Renal cortex interstitium (tissue), 11 donors: ENCODE measurements at regions not wholly inside any gene's neighbourhood (a gene's known extent, or its start where the extent isn't known, plus 50 kb on each side); places are given as distances from the start of the nearest gene placed in this dataset.

Source experiments
- DNase-seq, 11 donors: peaks; one replicate each; pipeline ENCODE4 v3.0.0-alpha.2; 2013; ENCODE audit warnings: low read depth in 9 of 11, low spot score in 4 of 11; ENCODE audit errors: extremely low read depth in 1 of 11

DNA sequence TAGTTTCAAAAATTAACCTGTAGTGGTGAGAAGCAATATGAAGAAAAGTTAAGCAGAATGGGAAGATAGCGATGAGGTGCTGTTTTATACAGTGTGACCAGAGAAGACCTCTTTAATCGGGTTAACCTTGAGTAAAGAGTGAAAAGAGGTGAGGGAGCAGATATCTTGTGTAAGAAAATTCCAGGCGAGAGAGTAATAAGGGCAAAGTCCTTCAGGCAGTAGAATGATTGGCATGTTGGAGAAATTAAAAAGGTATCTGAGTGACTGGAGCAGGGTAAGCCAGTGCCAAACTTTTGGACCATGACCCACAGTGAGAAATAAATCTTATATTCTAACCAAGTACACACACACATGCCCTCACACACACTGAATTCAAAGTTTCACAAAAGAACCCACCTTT, 374.7 kb upstream of the LARGE1 start:
- DNase-seq = peak in 3 of 11 donors; percentile 0 to 2 (median 2)

DNA sequence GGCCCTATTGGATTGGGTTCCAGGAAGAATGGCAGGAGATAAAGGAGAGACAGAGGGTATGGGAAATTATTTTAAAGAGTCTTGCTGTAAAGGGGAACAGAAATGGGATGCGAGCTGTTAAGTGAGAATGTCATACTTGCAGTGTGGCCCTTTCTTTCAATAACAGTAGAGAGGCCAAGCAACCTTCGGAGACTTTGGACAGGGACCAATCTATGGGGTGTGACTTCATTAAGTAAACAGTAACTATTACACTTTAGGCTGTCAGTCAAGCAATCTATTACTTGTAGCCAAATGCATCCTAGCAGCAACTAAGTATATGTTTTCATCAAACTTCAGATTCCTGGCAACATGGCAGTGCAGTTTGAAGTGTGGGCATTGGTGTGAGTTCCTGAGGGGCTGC, 376.2 kb upstream of the LARGE1 start:
- no peak for DNase-seq

DNA sequence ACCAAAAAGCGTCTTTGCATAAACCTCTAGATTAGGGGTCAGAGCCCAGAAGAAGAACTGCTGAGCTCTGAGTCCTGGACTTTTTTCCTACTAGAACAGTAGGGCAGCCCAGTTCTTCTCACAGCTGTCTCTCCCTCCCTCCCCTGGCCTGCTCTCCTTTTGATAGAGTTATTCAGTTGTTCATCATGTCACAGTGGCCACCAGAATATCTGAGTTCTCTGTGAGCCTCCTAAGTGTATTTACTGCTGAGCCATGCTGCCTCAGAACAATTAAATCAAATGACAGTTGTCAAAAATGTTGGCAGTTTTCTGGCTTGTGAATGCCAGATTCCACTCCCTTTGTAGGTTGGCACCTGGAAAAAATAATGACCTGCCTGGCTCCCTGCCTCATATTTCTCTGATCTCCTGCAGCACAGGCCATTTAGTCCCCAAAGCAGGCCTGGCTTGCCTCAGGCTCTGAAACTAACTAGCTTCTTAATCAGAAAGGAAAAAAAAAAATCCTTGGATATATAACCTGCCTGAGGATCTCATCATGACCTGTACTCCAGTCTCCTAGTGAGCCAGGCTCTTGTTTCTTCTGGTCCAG, 377.4 kb upstream of the LARGE1 start:
- no peak for DNase-seq

DNA sequence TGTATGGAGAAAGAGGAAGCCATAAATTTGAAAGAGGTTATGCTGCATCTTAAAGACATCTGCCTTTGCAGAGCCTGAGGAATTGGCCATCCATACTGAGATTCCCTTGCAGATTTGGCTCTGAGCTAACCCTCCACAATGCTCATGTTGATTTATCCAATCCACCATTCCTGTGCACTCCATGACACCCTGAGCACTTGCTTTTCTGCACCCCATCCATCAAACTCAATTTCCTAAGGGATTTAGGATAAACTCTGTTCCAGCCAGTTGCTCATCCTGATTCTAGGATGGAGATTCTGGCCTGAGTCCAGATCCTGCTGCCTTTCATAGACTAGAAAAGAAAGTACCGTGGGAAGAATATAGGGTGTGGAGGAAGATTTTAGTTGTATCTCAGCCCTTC, 379.2 kb upstream of the LARGE1 start:
- no peak for DNase-seq

DNA sequence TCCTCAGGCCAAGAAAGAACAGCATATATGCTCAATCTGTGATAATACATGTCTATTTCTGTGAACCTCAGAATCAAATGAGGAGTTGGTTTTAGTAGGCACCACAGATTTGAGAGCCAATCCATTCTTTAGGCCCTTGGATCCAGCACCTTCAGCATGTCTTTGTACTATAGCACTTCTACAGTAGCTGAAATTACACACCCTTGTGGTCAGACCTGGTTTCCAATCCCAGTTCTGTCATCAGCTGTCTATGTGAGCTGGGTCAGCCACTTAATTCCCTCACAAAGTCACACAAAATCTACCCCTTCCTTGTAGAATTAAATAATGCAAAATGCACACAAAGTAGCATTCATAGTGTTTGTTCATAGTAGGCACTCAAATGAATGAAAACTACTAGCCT, 381.3 kb upstream of the LARGE1 start:
- DNase-seq = no peak

DNA sequence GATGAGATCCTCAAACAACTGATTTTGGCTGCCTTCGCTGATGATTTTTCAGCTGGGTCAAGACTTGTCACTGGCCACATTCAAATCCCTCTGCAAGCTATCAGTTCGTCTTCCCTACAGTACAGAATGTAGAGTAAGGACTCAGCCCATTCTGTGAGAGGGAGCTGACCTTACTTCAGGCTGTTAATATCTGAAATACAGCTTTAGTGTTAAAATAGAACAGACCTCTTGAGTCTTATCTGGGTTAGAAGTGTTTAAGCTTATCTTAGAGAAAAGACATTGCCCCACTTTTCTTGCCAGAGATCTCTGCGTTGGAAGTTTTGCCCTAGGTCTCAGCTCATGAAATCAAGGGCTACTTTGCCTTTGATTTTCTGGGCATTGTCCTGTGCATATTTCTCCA, 383.4 kb upstream of the LARGE1 start:
- DNase-seq = no peak

DNA sequence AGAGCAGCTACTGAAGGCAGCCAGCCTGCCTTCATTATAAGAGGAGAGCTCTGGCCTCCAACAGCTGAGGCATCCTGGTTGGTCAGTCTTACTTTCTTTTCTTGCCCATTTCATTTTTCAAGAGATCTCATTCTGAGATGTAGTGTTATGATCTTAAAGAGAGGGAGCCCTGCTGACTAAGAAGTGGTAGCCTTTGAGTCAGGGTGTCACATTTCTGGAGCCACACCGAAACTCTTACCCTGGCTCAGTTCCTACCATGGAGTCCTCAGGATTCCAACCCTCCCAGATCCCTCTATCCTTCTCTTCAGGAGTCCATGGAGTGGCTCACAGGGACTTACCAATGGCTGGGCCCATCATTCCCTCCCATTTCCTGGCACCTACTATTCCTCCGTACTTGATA, 386.1 kb upstream of the LARGE1 start:
- DNase-seq = no peak

DNA sequence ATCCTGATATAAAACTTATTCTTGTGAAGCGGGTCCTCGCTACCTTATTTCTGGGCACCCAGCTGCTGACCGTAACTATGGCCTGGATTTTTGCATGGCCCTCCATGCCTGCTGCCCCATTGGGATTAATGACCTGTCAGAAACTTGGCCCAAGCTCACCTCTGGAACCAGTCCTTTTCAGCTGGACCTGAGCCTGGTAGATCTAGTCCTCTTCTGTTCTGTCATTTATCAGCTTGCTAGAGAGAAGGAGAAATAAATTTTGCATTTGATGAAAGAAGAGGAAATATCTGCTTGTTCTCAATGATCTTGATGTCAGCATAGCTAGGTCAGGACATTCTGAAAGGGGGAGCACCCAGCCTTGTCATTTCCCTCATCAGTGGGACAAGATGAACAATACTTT, 387.8 kb upstream of the LARGE1 start:
- DNase-seq = no peak

DNA sequence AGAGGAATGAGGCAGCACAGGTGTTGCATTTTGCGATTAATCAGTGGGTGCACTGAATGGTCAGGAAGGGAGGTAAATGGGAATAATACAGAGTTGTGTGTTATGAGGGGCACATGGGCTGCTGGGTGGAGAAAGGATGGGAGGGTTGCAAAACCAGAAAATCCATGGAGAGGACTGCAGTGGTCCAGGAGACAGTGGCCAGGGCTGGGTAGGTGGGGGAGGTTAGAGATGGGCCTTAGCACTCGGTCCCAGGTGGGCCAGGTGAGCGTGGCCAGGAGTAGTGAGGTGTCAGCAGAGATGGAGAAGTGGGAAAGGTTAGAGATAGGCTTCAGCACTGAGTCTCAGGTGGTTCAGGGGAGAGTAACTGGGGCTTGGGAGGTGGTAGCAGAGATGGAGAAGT, 399.1 kb upstream of the LARGE1 start:
- no peak for DNase-seq

DNA sequence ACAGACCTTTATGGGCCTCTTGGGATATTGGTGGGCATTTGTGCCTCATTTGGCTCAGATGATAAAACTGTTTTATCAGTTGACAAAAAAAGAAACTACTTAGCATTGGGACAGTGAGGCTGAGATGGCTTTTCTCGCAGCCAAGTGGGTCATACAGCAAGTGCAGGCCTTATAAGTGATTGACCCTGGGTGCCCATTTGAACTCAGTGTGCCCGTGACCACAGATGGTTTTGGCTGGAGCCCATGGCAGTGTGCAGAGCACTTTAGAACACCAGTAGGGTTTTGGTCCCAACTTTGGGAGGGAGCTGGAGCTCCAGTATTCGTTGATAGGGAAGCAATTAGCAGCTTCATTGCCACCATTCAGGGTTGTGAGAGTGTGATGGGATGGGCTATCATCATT, 404.5 kb upstream of the LARGE1 start:
- DNase-seq = no peak

DNA sequence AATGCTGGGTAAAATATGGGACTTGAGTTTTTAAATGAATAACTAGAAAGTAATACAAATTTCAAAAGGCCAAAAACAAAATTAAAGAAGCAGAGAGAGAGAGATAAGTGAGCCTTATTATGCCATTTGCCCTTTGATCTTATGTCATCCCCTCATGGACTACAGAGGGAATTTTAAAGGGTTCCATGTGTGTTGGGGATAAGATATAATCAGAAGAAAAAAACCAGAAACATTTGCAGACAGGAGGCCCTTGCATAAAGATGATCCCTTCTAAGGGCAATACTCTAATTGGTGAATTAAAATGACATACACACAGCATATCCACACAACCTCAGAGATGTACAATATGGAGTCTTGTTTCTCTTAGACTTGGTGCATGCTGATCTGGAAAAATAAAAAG, 406.6 kb upstream of the LARGE1 start:
- DNase-seq = no peak

DNA sequence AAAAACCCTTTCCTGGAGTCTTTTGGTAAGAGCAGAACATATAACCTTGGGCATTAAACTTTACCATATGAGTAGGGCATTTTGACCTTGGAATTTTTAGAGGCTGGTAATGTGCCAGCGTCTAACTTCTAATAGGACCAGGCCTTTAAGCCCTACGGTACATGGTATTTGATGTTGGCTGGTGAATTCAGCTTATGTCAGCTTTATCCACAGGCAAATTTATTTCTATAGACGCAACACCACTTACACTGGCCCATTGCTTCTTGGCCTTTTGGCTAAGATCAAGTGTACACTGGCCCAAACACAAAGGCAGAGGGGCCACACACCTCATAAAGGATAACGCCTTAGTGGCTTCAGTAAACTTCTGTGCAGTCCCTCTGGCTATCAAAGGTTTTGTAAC, 410.2 kb upstream of the LARGE1 start:
- DNase-seq = no peak

DNA sequence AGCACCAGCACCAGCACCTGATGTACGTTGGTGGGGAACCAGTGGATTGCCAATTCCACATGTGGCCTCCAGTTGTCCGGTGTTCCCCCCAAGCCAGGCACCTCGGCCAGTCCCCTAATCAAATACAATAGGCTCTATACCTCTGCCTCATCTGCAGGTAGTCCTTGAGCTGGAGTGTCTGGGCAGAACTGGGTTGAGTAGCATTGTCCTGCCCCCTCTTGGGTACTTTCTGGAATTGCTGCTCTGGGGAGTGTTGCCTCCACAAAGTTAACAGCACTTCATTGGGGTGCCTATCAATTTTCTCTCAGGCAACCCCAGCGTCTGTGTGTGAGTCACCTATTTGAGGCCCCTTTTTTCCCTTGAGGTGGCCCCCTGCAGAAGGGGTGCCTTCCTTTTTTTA, 413.0 kb upstream of the LARGE1 start:
- DNase-seq = no peak

DNA sequence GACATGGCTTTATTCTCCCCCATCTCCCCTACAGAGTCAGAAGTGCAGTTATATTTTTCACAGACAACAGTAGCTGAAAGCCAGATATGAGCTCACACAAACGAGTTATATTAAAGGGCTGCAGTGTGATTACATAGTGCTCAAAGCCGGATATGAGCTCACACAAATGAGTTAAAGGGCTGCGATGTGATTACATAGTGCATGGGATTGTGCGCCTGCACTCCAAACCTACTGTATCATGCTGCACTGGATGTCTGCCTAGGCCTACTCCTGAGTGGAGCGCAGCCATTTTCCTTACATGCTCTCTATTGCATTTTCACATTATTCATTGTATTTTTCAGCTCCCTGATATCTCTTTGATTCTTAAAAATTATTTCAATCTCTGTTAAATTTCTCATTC, 414.6 kb upstream of the LARGE1 start:
- DNase-seq = peak in 2 of 11 donors; percentile 1

DNA sequence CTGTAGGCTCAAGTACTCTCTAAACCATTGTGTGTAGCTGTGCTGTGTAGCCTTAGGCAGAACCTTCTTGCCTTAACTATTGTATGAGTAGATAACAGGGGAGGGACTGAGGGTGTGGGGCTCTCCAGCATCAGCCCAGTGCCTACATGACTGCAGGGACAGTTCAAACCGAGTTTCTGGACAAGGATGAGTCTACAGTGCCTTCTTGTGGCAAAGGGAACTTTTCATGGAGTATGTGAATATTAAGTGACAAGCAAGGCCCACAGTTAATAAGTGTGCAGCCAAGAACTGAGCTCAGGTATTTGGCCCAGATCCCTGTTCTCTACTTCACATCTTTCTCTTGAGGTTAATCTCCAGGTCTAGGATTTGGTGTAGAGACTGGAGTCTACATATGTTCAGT, 424.4 kb upstream of the LARGE1 start:
- no peak for DNase-seq

DNA sequence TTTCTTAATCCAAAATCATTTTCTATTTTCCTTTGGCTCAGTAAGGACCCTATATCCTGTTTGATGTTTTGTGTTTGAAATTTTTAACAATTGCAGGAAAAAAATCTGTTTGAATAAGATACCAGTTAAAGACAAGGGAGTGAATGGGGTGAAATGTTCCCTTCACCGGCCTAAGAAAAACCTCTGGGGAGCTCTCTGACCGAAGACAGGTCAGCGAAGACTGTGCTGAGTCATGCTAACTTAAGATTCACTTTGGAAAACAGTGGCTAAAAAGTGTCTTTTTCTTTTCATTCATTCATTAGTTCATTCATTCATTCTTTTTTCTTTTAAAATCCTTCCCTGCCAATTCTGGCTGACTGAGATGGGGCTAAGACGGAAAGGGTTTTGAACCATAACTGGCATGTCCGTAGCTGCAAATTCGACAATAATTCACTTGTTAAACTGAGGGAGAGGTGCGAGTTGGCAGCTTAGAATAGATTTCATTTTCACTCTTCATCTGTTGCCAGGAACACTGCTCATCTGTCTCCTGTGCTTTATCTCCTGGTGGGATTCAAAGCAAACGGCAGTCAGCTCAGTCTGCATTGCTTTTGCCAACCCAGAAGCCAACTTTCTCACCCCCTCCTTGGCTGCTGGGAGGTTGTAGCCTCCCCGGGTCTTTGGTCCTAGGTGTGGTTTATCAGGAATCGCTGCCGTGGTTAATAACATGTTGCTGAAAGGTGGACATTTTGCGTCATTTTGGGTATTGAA, 434.0 kb upstream of the LARGE1 start:
- no peak for DNase-seq

DNA sequence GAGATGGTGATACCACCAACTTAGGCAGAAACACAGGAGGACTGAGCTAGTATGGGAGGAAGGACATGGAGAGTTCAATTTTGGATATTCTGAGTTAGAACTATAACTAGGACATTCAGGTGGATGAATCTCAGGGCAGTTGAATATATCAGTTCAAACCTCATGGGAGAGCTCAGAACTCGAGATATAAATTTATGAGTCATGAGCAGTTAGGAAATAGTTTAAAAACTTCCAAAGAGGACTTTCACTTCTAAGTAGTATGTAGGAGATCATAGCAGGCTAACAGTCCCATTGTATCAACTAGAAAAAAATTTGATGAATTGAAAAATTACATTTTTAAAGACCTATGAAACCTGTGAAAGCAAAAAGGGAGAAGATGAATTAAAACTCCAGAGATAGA, 436.2 kb upstream of the LARGE1 start:
- no peak for DNase-seq

DNA sequence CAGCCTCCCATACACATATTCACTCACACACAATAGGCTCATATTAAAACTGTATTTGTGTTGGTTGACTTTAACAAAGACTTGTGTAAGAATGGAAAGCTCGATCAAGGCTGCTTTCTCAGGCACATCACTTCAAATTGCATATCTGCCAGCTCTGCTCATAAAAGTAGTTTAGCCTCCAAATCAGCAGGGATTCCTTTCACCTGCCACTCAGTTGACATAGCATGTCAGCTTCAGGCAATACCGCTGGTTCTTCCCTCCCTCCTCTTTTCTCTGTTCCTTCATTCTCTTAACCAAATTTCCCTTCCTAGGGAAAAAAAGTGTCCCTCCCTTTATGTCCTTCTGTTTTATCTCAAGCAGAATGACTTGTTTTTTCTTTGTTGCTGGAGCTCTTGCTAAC, 450.4 kb upstream of the LARGE1 start:
- no peak for DNase-seq

DNA sequence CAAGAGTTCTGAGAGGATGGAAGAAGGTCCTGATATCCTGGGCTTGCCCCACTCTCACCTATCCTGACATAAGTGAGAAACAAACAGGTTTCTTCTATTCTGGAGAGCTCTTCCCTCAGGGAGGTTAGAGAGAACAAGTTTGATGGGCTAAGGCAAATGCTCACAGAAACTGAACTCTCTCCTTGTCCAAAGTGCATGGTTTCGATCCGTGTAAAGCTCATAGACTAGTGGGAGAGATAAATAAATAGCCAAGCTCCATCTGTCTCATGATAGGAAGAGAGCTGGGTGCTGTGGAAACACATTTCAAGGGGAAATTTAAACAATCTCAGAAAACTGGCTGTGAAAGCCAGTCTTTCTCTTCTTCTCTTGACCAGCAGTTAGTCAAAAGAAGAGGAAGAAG, 459.5 kb upstream of the LARGE1 start:
- DNase-seq = no peak

DNA sequence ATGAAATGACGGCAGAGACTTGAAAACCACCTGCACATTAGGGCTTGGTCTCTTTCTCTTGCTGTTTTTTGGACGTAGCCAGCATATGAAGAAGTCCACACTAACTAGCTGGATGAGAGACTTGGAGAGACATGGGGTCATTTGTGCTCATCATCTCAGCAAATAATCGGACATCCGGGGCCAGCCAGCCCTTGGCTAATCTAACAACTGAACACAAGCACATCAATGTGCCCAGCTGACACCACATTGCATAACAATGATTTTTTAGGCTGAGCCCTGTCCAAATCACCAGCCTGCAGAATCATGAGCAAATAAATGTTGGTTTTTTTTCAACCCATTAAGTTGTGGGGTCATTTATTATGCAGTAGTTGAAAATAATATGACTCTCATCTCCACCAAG, 460.3 kb upstream of the LARGE1 start:
- no peak for DNase-seq

DNA sequence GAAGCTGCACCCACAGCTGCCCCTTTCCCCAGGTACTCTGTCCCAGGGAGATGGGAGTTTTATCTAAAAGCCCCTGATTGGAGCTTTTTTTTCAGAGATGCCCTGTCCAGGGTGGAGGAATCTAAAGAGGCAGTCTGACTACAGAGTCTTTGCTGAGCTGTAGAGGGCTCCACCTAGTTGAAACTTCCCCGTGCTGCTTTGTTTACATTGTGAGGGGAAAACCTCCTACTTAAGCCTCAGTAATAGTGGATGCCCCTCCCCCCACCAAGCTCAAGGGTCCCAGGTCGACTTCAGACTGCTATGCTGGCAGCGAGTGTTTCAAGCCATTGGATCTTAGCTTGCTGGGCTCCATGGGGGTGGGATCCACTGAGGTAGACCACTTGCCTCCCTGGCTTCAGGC, 470.1 kb upstream of the LARGE1 start:
- no peak for DNase-seq
